HG03520 (cell line): ENCODE measurements at regions not wholly inside any gene's neighbourhood (a gene's known extent, or its start where the extent isn't known, plus 50 kb on each side); places are given as distances from the start of the nearest gene placed in this dataset.

ENCODE experiments used
- ATAC-seq: cut with Tn5 transposase; IDR thresholded peaks from one replicate; pipeline ENCODE4 v1.9.1; 2021; ENCODE audit warnings: mild to moderate bottlenecking, moderate library complexity; ENCODE audit not compliant: unreplicated experiment

GRCh38 chr18:68623342-68623741 lies 91.6 kb downstream of the TMX3 start:
- no peak for ATAC-seq

- no peak for ATAC-seq
These were observed 103.6 kb downstream of the TMX3 start for GRCh38 chr18:68611311-68611710.

GRCh38 chr18:68608851-68609490 lies 105.9 kb downstream of the TMX3 start:
- ATAC-seq: no peak

GRCh38 chr18:68607852-68608251 lies 107.1 kb downstream of the TMX3 start:
- ATAC-seq: no peak

GRCh38 chr18:68604256-68604655 lies 110.7 kb downstream of the TMX3 start:
- no peak for ATAC-seq

- no peak for ATAC-seq
These were observed 118.9 kb downstream of the TMX3 start for GRCh38 chr18:68596016-68596415.

GRCh38 chr18:68588169-68588568 lies 126.7 kb downstream of the TMX3 start:
- ATAC-seq: no peak

- ATAC-seq: no peak
These were observed 131.2 kb downstream of the TMX3 start for GRCh38 chr18:68583685-68584084.

GRCh38 chr18:68574311-68574710 lies 140.6 kb downstream of the TMX3 start:
- no peak for ATAC-seq

- no peak for ATAC-seq
These were observed 145.0 kb downstream of the TMX3 start for GRCh38 chr18:68569936-68570335.

- no peak for ATAC-seq
These were observed 146.3 kb downstream of the TMX3 start for GRCh38 chr18:68568364-68569155.

GRCh38 chr18:68566991-68567390 lies 147.9 kb downstream of the TMX3 start:
- no peak for ATAC-seq

GRCh38 chr18:68564961-68565360 lies 149.9 kb downstream of the TMX3 start:
- no peak for ATAC-seq

GRCh38 chr18:68564351-68564750 lies 150.6 kb downstream of the TMX3 start:
- no peak for ATAC-seq

GRCh38 chr18:68560128-68560527 lies 154.8 kb downstream of the TMX3 start:
- no peak for ATAC-seq

GRCh38 chr18:68557183-68557582 lies 157.7 kb downstream of the TMX3 start:
- no peak for ATAC-seq

GRCh38 chr18:68555879-68556301 lies 159.0 kb downstream of the TMX3 start:
- ATAC-seq: no peak

GRCh38 chr18:68548904-68549870 lies 165.7 kb downstream of the TMX3 start:
- no peak for ATAC-seq

- ATAC-seq: no peak
These were observed 171.6 kb downstream of the TMX3 start for GRCh38 chr18:68543344-68543743.

GRCh38 chr18:68542846-68543245 lies 172.1 kb downstream of the TMX3 start:
- ATAC-seq: no peak

GRCh38 chr18:68533641-68534040 lies 181.3 kb downstream of the TMX3 start:
- no peak for ATAC-seq
